ENCODE measurements at regions not wholly inside any gene's neighbourhood (a gene's known extent, or its start where the extent isn't known, plus 50 kb on each side); places are given as distances from the start of the nearest gene placed in this dataset.
"Not testable (repeated sequence)": the region's sequence is repeated elsewhere in the genome, so short reads cannot be mapped to it uniquely, and the experiment has no call there.

DNA sequence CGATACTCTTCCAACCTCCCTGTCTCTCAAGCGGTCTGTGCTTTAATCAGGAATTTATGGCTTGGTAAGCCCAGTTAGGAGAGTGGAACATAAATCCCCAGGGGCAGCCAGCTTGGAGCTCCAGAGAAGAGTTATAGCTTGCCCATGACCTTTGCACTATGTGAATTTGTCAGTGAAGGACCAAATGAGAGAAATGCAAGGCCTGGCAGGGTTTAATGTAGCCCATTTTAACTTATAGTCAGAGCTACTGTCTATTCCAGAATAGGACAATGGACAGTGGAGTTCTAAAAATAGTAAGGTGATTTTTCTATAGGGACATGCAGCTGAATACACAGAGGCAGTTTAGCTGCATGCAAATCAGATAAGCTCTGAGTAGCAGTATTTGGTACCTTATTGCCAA is 142.6 kb upstream of the CAV2 start:
- H3K27ac Mint-ChIP-seq = no peak overlapping the region
- DNase-seq = no peak
- peaks cover 17% of the 10 kb centered on the region for H3K27me3 Mint-ChIP-seq
- no peaks in the 10 kb centered on the region for H3K9me3 Mint-ChIP-seq
- no peak for ATAC-seq
- no peak overlapping the region for H3K4me3 Mint-ChIP-seq
- H3K4me1 Mint-ChIP-seq = no peaks in the 10 kb centered on the region

DNA sequence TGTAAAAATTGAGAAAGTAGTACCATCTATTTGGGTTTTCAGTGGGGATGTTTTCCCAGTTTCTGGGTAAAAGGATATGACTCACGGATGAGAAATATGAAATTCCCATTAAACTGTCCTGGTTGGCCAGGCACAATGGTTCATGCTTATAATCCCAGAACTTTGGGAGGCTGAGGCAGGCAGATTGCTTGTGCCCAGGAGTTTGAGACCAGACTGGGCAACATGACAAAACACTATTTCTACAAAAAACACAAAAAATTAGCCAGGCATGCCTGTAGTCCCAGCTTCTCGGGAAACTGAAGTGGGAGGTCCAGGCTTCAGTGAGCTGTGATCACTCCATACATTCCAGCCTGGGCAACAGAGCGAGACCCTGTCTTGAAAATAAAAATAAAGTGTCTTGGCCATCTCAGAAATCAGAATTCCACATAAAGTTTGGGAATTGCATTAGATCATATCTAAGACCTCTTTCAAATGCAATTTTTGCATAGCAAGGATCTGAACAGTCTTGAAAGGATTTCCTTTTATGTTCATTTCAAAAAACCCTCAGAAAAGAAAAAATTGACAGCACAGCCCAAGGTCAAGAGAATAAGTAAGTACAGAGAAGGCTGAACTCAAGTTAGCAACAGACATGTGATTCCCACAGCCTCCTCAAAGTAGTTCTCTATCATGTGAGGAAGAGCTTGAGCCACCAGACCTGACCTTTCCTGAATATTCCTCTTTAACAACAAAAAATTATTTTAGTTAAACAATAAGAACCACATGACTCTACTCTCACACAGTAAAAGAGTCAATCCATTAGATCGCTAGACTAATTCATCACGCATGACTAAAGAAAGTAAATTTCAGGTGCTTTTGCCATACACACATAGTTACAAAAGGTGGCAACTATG is 141.5 kb upstream of the CAV2 start:
- no peaks in the 10 kb centered on the region for H3K9me3 Mint-ChIP-seq
- no peak overlapping the region for H3K27ac Mint-ChIP-seq
- no peak for ATAC-seq
- no peak for DNase-seq
- H3K4me1 Mint-ChIP-seq = no peaks in the 10 kb centered on the region
- no peak overlapping the region for H3K4me3 Mint-ChIP-seq
- peaks cover 17% of the 10 kb centered on the region for H3K27me3 Mint-ChIP-seq

DNA sequence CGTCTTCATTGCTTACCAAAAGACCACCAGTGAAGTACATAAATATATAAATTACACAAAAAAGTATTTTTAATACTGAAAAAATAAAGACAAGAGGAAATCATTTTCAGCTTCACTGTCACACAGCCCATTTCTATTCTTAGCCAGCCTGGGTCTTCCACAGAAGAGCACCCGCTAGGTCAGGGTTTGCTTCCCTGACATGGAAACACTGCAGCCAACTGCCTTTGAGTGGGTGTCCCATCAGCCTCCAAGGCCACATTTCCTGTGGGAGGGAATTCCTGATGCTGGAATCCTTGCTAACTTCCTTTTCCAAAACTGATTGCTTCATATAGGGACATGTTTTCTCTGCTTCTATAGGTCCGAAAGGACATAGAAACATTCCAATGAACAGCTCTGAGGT is 137.8 kb upstream of the CAV2 start:
- H3K9me3 Mint-ChIP-seq = no peaks in the 10 kb centered on the region
- H3K4me1 Mint-ChIP-seq = no peaks in the 10 kb centered on the region
- H3K27ac Mint-ChIP-seq = no peak overlapping the region

DNA sequence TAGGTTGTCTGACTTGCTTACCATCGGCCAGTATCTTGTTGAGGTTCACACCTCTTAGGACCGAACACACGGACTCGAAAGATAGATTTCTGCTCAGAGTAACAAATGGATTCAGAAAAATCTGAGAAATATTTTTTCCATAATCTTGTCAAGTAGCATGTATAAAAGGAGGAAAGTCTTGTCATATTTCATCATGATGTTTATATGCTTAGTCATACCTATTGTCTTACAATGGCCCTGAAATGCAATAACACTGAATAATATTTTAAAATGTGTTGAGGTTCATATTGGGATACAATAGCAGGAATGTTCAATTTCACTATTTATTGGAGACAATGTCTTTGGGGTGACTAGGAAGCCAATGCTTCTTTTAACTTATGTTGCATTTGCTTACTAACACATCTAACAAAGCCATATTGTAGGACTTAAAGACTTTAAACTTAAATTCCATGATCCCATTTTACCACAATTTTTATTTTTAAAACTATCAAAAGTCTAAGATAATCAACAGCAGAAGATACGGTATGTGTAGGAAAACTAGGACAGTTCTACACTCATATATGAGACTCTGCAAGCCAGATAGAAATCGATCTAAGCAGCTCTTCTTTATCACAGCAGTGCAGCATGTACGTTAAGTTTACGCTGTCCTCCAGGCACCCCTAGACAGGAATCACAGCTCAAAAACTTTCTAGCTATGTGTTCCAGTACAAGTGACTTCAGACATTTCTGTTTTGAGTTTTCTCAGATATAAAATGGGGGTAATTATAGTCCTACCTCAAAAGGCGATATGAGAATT is 135.7 kb upstream of the CAV2 start:
- Mint-ChIP-seq H3K9me3 (no peaks in the 10 kb centered on the region), H3K4me1 (no peaks in the 10 kb centered on the region), H3K4me3 (no peak overlapping the region), H3K27ac (no peak overlapping the region), H3K27me3 (peaks cover 7% of the 10 kb centered on the region)
- ATAC-seq = no peak
- DNase-seq = no peak

More for the DNA sequence above, 137.8 kb upstream of the CAV2 start:
- no peak for ATAC-seq
- DNase-seq = no peak
- H3K27me3 Mint-ChIP-seq = peaks cover 7% of the 10 kb centered on the region
- H3K4me3 Mint-ChIP-seq = no peak overlapping the region

DNA sequence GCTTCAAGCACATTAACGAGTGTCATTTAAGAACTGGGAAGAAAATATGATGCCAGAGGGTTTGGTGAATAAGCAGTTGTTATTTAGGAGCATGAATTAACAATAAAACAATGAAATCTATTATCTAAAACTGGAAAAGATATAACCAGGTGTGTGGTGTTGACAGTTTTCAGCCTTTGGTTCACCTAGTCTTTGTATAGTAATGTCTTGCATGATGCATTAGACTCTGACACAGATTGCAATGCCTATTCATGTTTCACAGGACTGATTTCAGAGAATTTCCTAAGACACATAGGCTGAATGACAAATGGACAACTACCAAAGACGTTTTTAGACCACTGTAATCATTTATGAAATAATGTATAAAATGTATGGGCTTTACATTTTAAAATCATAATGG is 135.1 kb upstream of the CAV2 start:
- Mint-ChIP-seq H3K27me3 (peaks cover 7% of the 10 kb centered on the region), H3K4me1 (no peaks in the 10 kb centered on the region), H3K27ac (no peak overlapping the region), H3K9me3 (no peaks in the 10 kb centered on the region), H3K4me3 (no peak overlapping the region)
- no peak for DNase-seq
- ATAC-seq = no peak

DNA sequence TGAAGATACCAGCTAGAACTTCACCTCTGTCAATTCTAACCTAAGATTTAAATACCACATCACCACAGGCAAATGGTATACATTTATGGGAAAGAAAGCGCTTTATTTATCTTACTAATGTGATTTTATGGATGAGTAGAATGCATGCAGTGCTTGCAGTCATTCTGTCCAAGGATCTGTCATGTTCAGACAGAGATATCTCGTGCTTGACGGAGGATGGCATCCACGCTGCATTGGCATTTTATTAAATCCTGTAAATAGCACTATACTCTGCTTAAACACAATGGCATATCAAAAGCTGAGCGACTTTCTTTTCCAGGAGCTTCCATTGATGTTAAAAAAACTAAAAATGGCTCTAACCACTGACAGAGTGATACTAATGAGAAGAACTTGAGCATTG is 133.7 kb upstream of the CAV2 start:
- DNase-seq (no peak), ATAC-seq (no peak)
- Mint-ChIP-seq H3K4me1 (no peaks in the 10 kb centered on the region), H3K27ac (no peak overlapping the region), H3K27me3 (peaks cover 18% of the 10 kb centered on the region), H3K9me3 (no peaks in the 10 kb centered on the region), H3K4me3 (no peak overlapping the region)

DNA sequence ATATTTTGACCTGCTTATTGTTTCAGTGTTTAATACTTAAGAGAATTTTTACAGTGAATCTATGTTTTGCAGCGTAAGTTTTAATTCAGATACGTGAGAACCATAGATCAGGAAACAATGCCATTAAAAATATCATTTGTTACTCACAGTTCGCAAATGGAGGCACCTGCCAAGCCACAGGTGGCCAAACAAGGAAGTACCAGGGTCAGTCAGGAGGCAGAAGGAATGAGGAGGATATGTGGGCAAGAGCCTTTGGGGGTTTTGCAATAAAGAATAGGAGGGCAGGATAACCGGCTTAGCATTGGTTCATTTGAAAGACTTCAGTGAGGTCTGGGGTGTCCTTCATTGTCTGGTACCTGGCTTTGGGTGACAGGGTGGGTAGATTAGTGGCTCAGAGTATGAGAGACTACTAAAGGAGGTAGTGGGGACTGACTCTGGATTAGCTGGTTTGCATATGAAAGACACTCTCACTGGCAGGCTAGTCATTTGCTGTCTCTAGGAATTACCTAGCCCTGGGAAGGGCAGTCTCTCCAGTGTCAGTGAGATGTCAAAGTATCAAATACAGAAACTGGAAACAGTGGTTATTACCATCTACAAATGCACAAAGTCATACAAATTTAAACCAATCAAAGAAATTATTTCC is 132.2 kb upstream of the CAV2 start:
- Mint-ChIP-seq H3K4me1 (no peaks in the 10 kb centered on the region), H3K9me3 (peaks cover 1 to 5% of the 10 kb centered on the region in 2 donors)
- ATAC-seq = no peak

DNA sequence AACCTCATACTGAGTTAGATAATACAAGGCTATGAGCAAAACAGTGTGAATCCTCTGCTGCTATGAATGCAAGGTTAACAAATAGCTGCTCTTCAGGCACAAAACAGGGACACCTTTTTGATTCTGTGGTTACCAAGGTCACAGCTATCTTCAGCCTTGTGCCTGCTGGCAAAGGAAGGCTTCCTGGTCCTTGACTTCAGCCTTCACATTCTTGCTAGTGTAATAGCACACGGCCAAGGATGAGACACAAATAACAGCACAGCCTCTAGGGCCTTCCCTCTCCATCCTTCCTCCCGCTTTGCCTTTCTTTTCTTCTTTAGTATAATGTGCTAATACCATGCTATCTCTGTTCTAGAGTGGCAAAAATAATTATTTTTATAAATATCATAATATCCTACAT is 130.6 kb upstream of the CAV2 start:
- DNase-seq (no peak), ATAC-seq (no peak)
- peaks cover 25% of the 10 kb centered on the region for H3K27me3 Mint-ChIP-seq
- H3K4me3 Mint-ChIP-seq = no peak overlapping the region
- H3K4me1 Mint-ChIP-seq = no peaks in the 10 kb centered on the region
- no peak overlapping the region for H3K27ac Mint-ChIP-seq
- peaks cover 5 to 9% of the 10 kb centered on the region in 2 donors for H3K9me3 Mint-ChIP-seq

More for the DNA sequence above, 132.2 kb upstream of the CAV2 start:
- H3K4me3 Mint-ChIP-seq = no peak overlapping the region
- no peak for DNase-seq
- peaks cover 22% of the 10 kb centered on the region for H3K27me3 Mint-ChIP-seq
- no peak overlapping the region for H3K27ac Mint-ChIP-seq

DNA sequence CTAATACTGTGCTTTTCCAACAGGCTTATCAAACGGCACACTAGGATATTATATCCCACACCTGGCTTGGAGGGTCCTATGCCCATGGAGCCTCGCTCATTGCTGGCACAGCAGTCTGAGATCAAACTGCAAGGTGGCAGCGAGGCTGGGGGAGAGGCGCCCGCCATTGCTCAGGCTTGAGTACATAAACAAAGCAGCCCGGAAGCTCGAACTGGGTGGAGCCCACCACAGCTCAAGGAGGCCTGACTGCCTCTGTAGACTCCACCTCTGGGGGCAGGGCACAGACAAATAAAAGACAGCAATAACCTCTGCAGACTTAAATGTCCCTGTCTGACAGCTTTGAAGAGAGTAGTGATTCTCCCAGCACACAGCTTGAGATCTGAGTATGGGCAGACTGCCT is 128.0 kb upstream of the CAV2 start:
- peak overlapping the region in 1 of 2 donors; percentile 12 for H3K27ac Mint-ChIP-seq
- DNase-seq, H3K4me1 Mint-ChIP-seq, H3K4me3 Mint-ChIP-seq, ATAC-seq, H3K9me3 Mint-ChIP-seq: not testable (repeated sequence)
- peaks cover 20% of the 10 kb centered on the region for H3K27me3 Mint-ChIP-seq

DNA sequence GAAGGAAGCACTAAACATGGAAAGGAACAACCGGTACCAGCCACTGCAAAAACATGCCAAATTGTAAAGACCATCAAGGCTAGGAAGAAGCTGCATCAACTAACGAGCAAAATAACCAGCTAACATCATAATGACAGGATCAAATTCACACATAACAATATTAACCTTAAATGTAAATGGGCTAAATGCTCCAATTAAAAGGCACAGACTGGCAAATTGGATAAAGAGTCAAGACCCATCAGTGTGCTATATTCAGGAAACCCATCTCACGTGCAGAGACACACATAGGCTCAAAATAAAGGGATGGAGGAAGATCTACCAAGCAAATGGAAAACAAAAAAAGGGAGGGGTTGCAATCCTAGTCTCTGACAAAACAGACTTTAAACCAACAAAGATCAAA is 126.3 kb upstream of the CAV2 start:
- not testable (repeated sequence) for H3K4me1 Mint-ChIP-seq

DNA sequence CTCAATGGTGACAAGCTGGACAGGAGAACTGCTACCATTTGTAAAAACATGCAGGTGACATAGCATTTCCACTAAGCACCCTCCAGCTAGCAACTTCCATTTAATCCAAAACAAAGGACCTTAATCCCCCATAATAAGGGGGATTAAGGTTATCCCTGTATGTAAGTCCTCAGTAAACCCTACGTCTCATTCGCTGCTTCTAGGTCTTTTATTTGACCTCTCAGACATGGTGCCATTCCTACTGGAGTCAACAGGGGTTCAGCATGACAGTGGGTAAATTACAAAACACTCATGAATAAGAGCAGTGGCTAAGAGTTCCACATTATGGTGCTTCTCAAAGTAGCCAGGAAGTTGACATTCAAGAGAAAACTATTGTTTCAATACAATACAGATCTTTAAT is 121.8 kb upstream of the CAV2 start:
- ATAC-seq (no peak), DNase-seq (no peak)
- H3K4me1 Mint-ChIP-seq = no peaks in the 10 kb centered on the region
- no peak overlapping the region for H3K27ac Mint-ChIP-seq
- H3K4me3 Mint-ChIP-seq = no peak overlapping the region
- no peaks in the 10 kb centered on the region for H3K9me3 Mint-ChIP-seq
- H3K27me3 Mint-ChIP-seq = peaks cover 10% of the 10 kb centered on the region

More for the DNA sequence above, 126.3 kb upstream of the CAV2 start:
- not testable (repeated sequence) for H3K4me3 Mint-ChIP-seq, H3K9me3 Mint-ChIP-seq, H3K27ac Mint-ChIP-seq, DNase-seq, ATAC-seq
- peaks cover 27% of the 10 kb centered on the region for H3K27me3 Mint-ChIP-seq

DNA sequence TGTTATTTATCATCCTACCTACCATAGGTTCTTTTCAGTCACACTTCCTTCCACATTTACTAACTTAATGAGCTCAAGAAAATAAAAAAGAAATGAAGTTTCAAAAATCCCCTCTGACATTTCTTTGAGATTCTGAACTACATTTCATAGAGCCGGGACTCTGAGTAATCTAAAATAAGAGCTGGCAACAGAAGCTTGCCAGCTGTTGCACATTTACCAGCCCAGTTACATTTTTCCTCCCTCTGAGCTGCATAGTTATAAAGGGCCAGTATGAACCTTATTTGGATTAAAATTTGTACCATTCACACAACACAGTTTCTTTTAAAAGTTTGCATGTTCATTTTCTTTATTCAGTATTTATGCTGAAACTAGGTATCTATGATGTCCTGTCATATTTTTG is 119.5 kb upstream of the CAV2 start:
- Mint-ChIP-seq H3K27ac (no peak overlapping the region), H3K4me1 (no peaks in the 10 kb centered on the region), H3K4me3 (no peak overlapping the region), H3K27me3 (peaks cover 27% of the 10 kb centered on the region), H3K9me3 (no peaks in the 10 kb centered on the region)
- no peak for DNase-seq
- ATAC-seq = no peak

DNA sequence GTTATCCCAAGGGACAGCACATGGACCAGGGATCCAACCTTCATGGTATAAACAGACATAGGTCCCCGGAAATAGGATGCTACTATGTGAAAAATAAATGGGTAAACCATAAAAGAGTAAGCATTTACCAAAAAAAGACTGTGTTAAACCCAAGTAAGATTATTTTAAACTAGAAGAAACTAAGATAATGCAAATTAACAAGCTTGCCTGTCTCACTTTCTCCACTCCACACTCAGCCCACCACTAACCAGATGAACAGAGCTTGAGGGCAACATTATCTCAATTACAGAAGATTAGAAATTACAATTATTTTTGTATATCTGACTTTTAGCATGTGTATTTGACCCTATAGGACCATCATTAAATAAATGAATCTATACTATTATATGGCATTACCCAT is 117.2 kb upstream of the CAV2 start:
- H3K27ac Mint-ChIP-seq = no peak overlapping the region
- no peaks in the 10 kb centered on the region for H3K4me1 Mint-ChIP-seq
- no peak for DNase-seq
- H3K27me3 Mint-ChIP-seq = peaks cover 32% of the 10 kb centered on the region
- no peak overlapping the region for H3K4me3 Mint-ChIP-seq
- ATAC-seq = no peak
- H3K9me3 Mint-ChIP-seq = no peaks in the 10 kb centered on the region

DNA sequence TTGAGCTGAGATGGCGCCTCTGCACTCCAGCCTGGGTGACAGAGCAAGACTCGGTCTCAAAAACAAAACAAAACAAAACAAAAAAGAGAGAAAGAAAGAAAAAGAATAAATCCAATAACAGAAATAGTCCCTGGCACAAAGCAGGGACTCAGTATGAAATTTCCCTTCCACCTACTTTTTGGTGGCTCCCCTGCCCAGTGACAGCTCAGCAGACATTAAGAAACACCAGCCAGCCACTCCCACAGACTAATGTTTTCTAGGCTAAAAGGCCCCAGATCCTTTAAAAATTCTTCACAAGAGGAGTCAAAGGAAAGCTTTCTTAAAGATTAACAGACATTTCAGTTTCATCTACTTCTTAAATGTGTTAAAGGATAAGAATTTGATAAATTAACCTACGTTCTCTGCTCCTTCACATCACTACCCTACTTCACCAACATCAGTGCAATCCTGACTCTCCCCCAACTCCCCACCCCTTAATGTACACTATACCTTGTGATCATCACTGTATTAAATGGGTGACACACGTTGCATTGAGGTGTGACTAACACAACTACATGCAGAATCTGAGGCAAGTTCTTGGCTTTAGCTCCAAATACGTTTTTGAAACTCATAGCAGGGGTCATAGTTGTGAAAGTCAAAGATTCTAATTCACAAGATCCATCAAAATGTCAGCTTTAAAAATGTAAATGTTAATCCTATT is 114.5 kb upstream of the CAV2 start:
- H3K27me3 Mint-ChIP-seq = peaks cover 24% of the 10 kb centered on the region
- no peak overlapping the region for H3K4me3 Mint-ChIP-seq
- H3K27ac Mint-ChIP-seq = no peak overlapping the region
- H3K4me1 Mint-ChIP-seq = no peaks in the 10 kb centered on the region
- DNase-seq (no peak), ATAC-seq (no peak)
- no peaks in the 10 kb centered on the region for H3K9me3 Mint-ChIP-seq

DNA sequence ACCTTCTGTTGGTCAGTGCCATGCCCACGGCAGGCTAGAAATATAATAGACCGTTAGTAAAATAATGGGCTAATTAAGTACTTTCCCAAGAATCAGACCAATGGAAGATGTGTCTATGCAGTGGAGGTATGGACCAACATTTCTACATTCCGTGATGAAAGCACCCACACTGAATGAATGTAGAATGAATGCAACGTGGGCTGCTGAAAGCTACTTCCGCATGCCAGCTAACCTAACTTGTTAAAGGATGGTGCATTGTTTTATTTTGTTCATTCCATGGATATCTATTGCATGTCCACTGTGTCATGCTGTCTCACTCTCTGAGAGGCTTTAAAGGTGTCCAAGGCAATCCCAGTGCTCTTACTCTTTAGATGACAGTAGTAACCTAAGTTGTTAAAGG is 112.9 kb upstream of the CAV2 start:
- H3K27ac Mint-ChIP-seq = no peak overlapping the region
- ATAC-seq = no peak
- H3K27me3 Mint-ChIP-seq = peaks cover 24% of the 10 kb centered on the region
- H3K4me1 Mint-ChIP-seq = no peaks in the 10 kb centered on the region
- no peak overlapping the region for H3K4me3 Mint-ChIP-seq
- no peaks in the 10 kb centered on the region for H3K9me3 Mint-ChIP-seq
- no peak for DNase-seq
